OCI-LY1 (cell line): ENCODE measurements at regions not wholly inside any gene's neighbourhood (a gene's known extent, or its start where the extent isn't known, plus 50 kb on each side); places are given as distances from the start of the nearest gene placed in this dataset.

Source experiments
- EZH2 ChIP-seq: fragments of 200-600 bp; sonication (generic), shearing (Covaris generic); IDR thresholded peaks from 2 replicates; pipeline ENCODE4 v1.8.0; 2017; ENCODE audit warnings: borderline replicate concordance, mixed run types, mild to moderate bottlenecking, antibody characterized with exemption, low read length, moderate library complexity, mixed read lengths
- TF ChIP-seq, protein P1 (sequence below): fragments of 200-600 bp; sonication (generic), shearing (Covaris generic); IDR thresholded peaks from 2 replicates; pipeline ENCODE4 v1.5.1; 2017; ENCODE audit warnings: mild to moderate bottlenecking, antibody characterized with exemption, low read length, moderate library complexity, mixed read lengths

DNA sequence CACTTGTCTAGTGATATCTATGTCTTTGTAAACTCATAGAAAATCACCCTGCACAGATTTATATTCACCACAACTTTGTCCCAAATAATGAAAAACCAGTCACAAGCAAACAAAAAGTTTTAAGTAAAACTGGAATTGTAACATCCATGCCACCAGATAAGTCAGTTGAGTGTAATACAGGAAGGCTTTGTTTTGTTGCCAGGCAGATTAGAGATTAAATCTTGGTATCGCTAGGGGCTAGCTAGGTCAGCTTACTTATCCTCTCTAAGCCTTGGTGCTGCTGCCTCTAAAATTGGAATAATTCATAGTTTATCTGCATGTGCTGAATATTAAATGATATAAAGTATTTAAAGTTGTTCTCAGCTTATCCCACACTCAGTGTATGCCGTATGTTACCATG lies 1062.5 kb downstream of the CDH9 start:
- TF ChIP-seq, protein P1, sequence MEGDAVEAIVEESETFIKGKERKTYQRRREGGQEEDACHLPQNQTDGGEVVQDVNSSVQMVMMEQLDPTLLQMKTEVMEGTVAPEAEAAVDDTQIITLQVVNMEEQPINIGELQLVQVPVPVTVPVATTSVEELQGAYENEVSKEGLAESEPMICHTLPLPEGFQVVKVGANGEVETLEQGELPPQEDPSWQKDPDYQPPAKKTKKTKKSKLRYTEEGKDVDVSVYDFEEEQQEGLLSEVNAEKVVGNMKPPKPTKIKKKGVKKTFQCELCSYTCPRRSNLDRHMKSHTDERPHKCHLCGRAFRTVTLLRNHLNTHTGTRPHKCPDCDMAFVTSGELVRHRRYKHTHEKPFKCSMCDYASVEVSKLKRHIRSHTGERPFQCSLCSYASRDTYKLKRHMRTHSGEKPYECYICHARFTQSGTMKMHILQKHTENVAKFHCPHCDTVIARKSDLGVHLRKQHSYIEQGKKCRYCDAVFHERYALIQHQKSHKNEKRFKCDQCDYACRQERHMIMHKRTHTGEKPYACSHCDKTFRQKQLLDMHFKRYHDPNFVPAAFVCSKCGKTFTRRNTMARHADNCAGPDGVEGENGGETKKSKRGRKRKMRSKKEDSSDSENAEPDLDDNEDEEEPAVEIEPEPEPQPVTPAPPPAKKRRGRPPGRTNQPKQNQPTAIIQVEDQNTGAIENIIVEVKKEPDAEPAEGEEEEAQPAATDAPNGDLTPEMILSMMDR, result no peak
- no peak for TF ChIP-seq EZH2
